WI38 (cell line): ENCODE measurements at regions not wholly inside any gene's neighbourhood (a gene's known extent, or its start where the extent isn't known, plus 50 kb on each side); places are given as distances from the start of the nearest gene placed in this dataset.

Experiments
- H3K4me3 ChIP-seq: 2 replicates; pipeline ENCODE4 v1.5.1; 2011; ENCODE audit warnings: low read depth, mild to moderate bottlenecking, control low read depth, low read length
- CTCF ChIP-seq: IDR thresholded peaks from 2 replicates; pipeline ENCODE4 v1.5.1; 2012; ENCODE audit warnings: low read depth, mild to moderate bottlenecking, control low read depth, low read length

DNA sequence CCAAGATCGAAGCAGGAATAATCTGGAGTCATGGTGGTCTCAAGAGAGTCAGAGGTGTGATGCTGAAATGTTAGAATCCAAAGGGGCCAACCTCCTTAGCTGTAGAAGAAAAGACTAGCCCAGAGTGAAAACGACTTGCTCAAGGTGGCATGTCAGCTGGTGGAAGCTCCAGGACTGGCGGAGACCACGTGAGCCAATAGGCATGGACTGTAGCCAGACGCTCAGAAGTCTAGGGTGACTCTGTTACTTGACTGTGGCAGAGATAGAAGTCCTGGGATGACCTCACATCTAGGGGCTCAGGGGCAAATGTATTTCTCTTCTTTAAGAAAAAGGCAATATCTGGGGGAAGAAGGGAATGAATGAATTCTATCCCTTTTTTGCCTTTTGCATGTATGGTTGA, 267.4 kb downstream of the ATG4C start:
- no peak overlapping the region for H3K4me3 ChIP-seq
- TF ChIP-seq CTCF: no peak

DNA sequence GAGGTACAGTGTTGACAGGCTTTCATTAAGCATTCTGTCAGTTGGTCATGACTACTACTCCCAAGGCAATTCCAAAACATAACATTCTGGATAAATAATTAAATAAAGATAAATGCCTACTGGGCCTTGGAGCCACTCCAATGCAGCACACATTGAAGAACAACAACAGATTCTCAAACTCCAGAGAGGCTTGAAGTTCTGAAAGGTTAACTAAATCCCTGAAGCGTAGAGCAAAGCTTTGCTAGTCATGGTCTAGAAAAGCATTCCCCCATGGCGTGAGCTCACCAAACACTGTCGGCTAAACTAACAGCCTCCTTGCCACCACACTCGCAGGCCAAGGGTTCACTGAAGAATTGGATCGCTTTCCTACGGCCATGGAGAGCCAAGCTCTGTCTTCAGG, 268.0 kb downstream of the ATG4C start:
- TF ChIP-seq CTCF: no peak

GRCh38 chr1:63054184-63054583, 268.2 kb upstream of the FOXD3 start:
- no peak overlapping the region for H3K4me3 ChIP-seq
- TF ChIP-seq CTCF: no peak

More for the DNA sequence above, 268.0 kb downstream of the ATG4C start:
- H3K4me3 ChIP-seq: no peak overlapping the region

DNA sequence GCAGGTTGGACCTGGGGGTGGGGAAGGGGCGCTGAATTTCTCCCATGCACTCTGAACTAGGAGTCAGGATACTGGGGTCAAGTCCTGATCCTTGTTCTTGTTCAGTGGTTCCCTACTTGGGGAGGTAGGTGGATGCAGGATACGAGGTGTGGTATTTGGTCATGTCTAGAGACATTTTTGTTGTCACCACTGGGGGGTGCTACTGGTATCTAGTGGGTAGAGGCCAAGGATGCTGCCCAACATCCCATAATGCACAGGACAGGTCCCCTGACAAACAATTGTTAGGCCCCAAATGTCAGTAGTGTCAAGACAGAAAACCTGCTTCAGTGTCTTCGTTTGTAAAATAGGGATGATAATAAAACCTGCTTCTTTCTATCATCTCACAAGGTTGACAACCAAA, 259.0 kb upstream of the FOXD3 start:
- no peak overlapping the region for H3K4me3 ChIP-seq
- no peak for TF ChIP-seq CTCF

DNA sequence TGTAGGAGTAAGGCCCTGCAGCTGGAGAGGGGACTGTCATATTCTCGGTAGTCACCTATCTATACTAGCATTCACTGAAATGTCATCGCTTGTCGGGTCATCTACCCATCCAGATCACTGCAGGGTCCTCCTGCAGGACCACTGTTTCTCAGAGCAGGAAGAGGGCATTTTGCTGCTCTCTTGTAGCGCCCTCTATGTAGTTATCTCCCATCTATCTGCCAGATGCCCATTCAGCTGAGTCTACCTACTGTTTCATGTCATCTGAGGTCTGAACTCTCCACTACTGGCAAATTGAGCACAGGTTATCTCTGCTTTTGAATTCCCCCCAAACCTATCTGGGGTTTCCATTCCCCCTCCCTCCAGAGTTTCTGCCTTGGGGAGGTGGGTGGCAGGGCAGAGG, 258.2 kb upstream of the FOXD3 start:
- no peak overlapping the region for H3K4me3 ChIP-seq
- TF ChIP-seq CTCF: no peak

GRCh38 chr1:63068626-63069025, 253.7 kb upstream of the FOXD3 start:
- no peak overlapping the region for H3K4me3 ChIP-seq
- TF ChIP-seq CTCF: no peak

DNA sequence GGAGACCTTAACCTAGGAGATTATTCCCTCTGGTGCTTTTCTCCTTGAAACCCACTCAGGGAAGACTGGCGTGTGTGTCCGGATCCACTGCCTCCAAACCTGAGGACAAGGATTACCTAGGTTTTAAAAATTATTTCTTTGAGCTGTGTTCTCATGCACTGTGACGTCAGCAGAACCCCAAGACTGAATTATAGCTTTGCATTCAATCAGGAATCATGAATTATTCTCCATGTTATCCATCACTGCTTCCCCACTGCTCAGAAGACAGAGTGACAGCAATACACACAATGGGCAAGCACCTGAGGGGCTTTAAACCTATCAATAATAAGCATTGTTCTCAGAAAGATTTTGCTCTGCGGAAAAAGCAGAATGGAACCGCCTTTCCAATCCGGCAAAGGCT, 253.2 kb upstream of the FOXD3 start:
- TF ChIP-seq CTCF: no peak
- H3K4me3 ChIP-seq: no peak overlapping the region
